BE2C (cell line): ENCODE measurements at regions not wholly inside any gene's neighbourhood (a gene's known extent, or its start where the extent isn't known, plus 50 kb on each side); places are given as distances from the start of the nearest gene placed in this dataset.
"Not testable (repeated sequence)": the region's sequence is repeated elsewhere in the genome, so short reads cannot be mapped to it uniquely, and the experiment has no call there.

Experiments used
- DNase-seq: peaks from one replicate; pipeline ENCODE4 v3.0.0-alpha.2; 2020
- H3K27me3 ChIP-seq: fragments of 250-450 bp; sonication (Bioruptor Pico); 2 replicates; pipeline ENCODE4 v1.5.1; 2020; ENCODE audit warnings: mild to moderate bottlenecking
- H3K36me3 ChIP-seq: fragments of 250-450 bp; sonication (Bioruptor Pico); 2 replicates; pipeline ENCODE4 v1.5.1; 2020; ENCODE audit warnings: mild to moderate bottlenecking
- H3K4me1 ChIP-seq: fragments of 250-450 bp; sonication (Bioruptor Pico); 2 replicates; pipeline ENCODE4 v1.5.1; 2020
- H3K4me3 ChIP-seq: 2 replicates; pipeline ENCODE4 v1.5.1; 2011; ENCODE audit warnings: low read depth, low read length
- H3K9me3 ChIP-seq: fragments of 250-450 bp; sonication (Bioruptor Pico); 2 replicates; pipeline ENCODE4 v1.5.1; 2020
- TF ChIP-seq, protein P1 (sequence below): IDR thresholded peaks from 2 replicates; pipeline ENCODE4 v1.5.1; 2012; ENCODE audit warnings: mild to moderate bottlenecking, low read depth, low read length

- no peak for DNase-seq
- TF ChIP-seq, protein P1, sequence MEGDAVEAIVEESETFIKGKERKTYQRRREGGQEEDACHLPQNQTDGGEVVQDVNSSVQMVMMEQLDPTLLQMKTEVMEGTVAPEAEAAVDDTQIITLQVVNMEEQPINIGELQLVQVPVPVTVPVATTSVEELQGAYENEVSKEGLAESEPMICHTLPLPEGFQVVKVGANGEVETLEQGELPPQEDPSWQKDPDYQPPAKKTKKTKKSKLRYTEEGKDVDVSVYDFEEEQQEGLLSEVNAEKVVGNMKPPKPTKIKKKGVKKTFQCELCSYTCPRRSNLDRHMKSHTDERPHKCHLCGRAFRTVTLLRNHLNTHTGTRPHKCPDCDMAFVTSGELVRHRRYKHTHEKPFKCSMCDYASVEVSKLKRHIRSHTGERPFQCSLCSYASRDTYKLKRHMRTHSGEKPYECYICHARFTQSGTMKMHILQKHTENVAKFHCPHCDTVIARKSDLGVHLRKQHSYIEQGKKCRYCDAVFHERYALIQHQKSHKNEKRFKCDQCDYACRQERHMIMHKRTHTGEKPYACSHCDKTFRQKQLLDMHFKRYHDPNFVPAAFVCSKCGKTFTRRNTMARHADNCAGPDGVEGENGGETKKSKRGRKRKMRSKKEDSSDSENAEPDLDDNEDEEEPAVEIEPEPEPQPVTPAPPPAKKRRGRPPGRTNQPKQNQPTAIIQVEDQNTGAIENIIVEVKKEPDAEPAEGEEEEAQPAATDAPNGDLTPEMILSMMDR: no peak
- no peaks in the 10 kb centered on the region for H3K27me3 ChIP-seq
- H3K9me3 ChIP-seq: no peaks in the 10 kb centered on the region
- H3K4me3 ChIP-seq: no peak overlapping the region
- H3K36me3 ChIP-seq: no peaks in the 10 kb centered on the region
- no peaks in the 10 kb centered on the region for H3K4me1 ChIP-seq
Measured at GRCh38 chr6:122877302-122877701, 88.2 kb downstream of the SMPDL3A start.

- DNase-seq: no peak
- TF ChIP-seq, protein P1: no peak
- no peaks in the 10 kb centered on the region for H3K27me3 ChIP-seq
Measured at GRCh38 chr6:122878796-122879195, 89.7 kb downstream of the SMPDL3A start.

GRCh38 chr6:122886481-122886880 is 97.4 kb downstream of the SMPDL3A start:
- no peak for DNase-seq
- no peaks in the 10 kb centered on the region for H3K36me3 ChIP-seq
- no peaks in the 10 kb centered on the region for H3K4me1 ChIP-seq
- TF ChIP-seq, protein P1: no peak
- H3K4me3 ChIP-seq: no peak overlapping the region
- H3K9me3 ChIP-seq: no peaks in the 10 kb centered on the region
- no peaks in the 10 kb centered on the region for H3K27me3 ChIP-seq

More at GRCh38 chr6:122878796-122879195, 89.7 kb downstream of the SMPDL3A start:
- no peaks in the 10 kb centered on the region for H3K4me1 ChIP-seq
- H3K4me3 ChIP-seq: no peak overlapping the region
- H3K9me3 ChIP-seq: no peaks in the 10 kb centered on the region
- H3K36me3 ChIP-seq: no peaks in the 10 kb centered on the region

DNA sequence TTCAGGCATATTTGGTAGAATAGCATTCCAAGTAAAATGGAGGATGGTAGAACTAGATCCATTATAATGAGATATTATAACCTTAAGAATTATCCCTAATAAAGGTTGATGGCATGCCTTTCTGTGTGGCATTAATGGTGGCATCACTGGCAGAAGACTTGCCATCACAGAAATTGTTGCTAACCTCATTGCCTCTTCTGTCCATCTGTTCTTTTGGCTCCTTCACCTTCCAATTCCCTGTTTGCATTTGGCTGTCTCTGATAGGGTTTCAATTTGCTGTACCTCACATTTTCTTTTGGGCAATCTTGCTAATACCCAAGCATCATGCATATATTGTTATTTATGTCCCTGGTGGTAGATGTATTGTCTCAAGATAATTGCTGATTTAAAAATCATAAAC is 98.9 kb downstream of the SMPDL3A start:
- H3K4me3 ChIP-seq: no peak overlapping the region
- no peaks in the 10 kb centered on the region for H3K36me3 ChIP-seq
- H3K27me3 ChIP-seq: no peaks in the 10 kb centered on the region
- H3K4me1 ChIP-seq: no peaks in the 10 kb centered on the region
- no peak for DNase-seq
- TF ChIP-seq, protein P1: no peak
- no peaks in the 10 kb centered on the region for H3K9me3 ChIP-seq

GRCh38 chr6:122888680-122889079 is 99.6 kb downstream of the SMPDL3A start:
- not testable (repeated sequence) for H3K4me1 ChIP-seq

GRCh38 chr6:122890250-122890649 is 101.2 kb downstream of the SMPDL3A start:
- no peaks in the 10 kb centered on the region for H3K9me3 ChIP-seq
- H3K4me3 ChIP-seq: no peak overlapping the region
- DNase-seq: no peak
- no peaks in the 10 kb centered on the region for H3K4me1 ChIP-seq
- H3K36me3 ChIP-seq: no peaks in the 10 kb centered on the region
- H3K27me3 ChIP-seq: no peaks in the 10 kb centered on the region
- TF ChIP-seq, protein P1: no peak

More at GRCh38 chr6:122888680-122889079, 99.6 kb downstream of the SMPDL3A start:
- not testable (repeated sequence) for H3K36me3 ChIP-seq, H3K4me3 ChIP-seq, DNase-seq, H3K9me3 ChIP-seq, H3K27me3 ChIP-seq

DNA sequence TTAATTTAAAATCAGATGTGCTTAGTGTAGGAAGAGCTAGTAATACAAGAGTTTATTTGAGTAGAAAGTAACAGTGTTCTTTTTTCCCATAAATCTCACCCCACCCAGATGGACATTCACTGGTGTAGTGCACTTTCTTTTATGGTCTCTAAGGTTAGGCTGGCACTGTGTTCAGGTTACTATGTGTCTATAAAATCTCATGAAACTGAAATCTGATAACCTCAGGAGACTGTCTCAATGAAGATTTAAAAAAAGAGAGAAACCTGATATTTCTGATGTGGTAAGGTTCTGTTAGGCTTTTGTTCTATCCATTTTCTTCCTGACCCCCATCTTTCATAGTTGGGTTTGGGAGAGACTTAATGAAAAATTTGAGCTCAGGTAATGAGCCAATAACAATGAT is 101.2 kb upstream of the CLVS2 start:
- Histone ChIP-seq H3K4me1 (no peaks in the 10 kb centered on the region), H3K9me3 (no peaks in the 10 kb centered on the region), H3K4me3 (no peak overlapping the region), H3K36me3 (no peaks in the 10 kb centered on the region), H3K27me3 (no peaks in the 10 kb centered on the region)
- DNase-seq: no peak
- TF ChIP-seq, protein P1: no peak
